ENCODE measurements at regions not wholly inside any gene's neighbourhood (a gene's known extent, or its start where the extent isn't known, plus 50 kb on each side); places are given as distances from the start of the nearest gene placed in this dataset.
"Not testable (repeated sequence)": the region's sequence is repeated elsewhere in the genome, so short reads cannot be mapped to it uniquely, and the experiment has no call there.

- DNase-seq, result no peak
These were observed 862.0 kb downstream of the TBC1D22A start for GRCh38 chr22:47624252-47625012.

GRCh38 chr22:47623763-47624148, 861.3 kb downstream of the TBC1D22A start:
- no peak for DNase-seq

- DNase-seq, result no peak
These were observed 860.8 kb downstream of the TBC1D22A start for GRCh38 chr22:47623066-47623762.

- DNase-seq, result no peak
These were observed 860.1 kb downstream of the TBC1D22A start for GRCh38 chr22:47622541-47622940.

GRCh38 chr22:47621253-47621652, 858.8 kb downstream of the TBC1D22A start:
- DNase-seq, result no peak

- no peak for DNase-seq
These were observed 857.9 kb downstream of the TBC1D22A start for GRCh38 chr22:47620391-47620790.

GRCh38 chr22:47619631-47620030, 857.2 kb downstream of the TBC1D22A start:
- DNase-seq, result no peak

GRCh38 chr22:47618180-47619010, 855.9 kb downstream of the TBC1D22A start:
- no peak for DNase-seq

GRCh38 chr22:47617186-47617585, 854.7 kb downstream of the TBC1D22A start:
- DNase-seq, result no peak

- DNase-seq, result no peak
These were observed 854.1 kb downstream of the TBC1D22A start for GRCh38 chr22:47616396-47617020.

- DNase-seq, result no peak
These were observed 852.6 kb downstream of the TBC1D22A start for GRCh38 chr22:47615051-47615450.

GRCh38 chr22:47613606-47614350, 851.3 kb downstream of the TBC1D22A start:
- no peak for DNase-seq

GRCh38 chr22:47613181-47613580, 850.7 kb downstream of the TBC1D22A start:
- DNase-seq, result not testable (repeated sequence)

GRCh38 chr22:47612311-47612910, 850.0 kb downstream of the TBC1D22A start:
- DNase-seq, result no peak

- DNase-seq, result no peak
These were observed 848.3 kb downstream of the TBC1D22A start for GRCh38 chr22:47610764-47611163.

GRCh38 chr22:47610281-47610680, 847.8 kb downstream of the TBC1D22A start:
- DNase-seq, result no peak

- DNase-seq, result no peak
These were observed 847.2 kb downstream of the TBC1D22A start for GRCh38 chr22:47609653-47610052.

- DNase-seq, result no peak
These were observed 846.0 kb downstream of the TBC1D22A start for GRCh38 chr22:47608421-47608820.

- no peak for DNase-seq
These were observed 845.0 kb downstream of the TBC1D22A start for GRCh38 chr22:47607486-47607885.

- DNase-seq, result no peak
These were observed 844.0 kb downstream of the TBC1D22A start for GRCh38 chr22:47606426-47606825.

- no peak for DNase-seq
These were observed 843.4 kb downstream of the TBC1D22A start for GRCh38 chr22:47605886-47606285.

- no peak for DNase-seq
These were observed 843.0 kb downstream of the TBC1D22A start for GRCh38 chr22:47605441-47605840.

Measured in amniotic stem cell (primary cell).